Spleen (tissue), 7 donors: ENCODE measurements at regions not wholly inside any gene's neighbourhood (a gene's known extent, or its start where the extent isn't known, plus 50 kb on each side); places are given as distances from the start of the nearest gene placed in this dataset.

Experiments used
- POLR2A ChIP-seq, 3 donors: fragments of 450-650 bp; IDR thresholded peaks; one replicate each; pipeline ENCODE4 v1.5.1; 2017; ENCODE audit warnings: antibody characterized with exemption in 3 of 3, mild to moderate bottlenecking in 1 of 3
- POLR2AphosphoS5 ChIP-seq, 3 donors: sonication (generic); formaldehyde crosslinking; IDR thresholded peaks; one replicate each; pipeline ENCODE4 v1.5.1; 2017; ENCODE audit warnings: antibody characterized with exemption in 3 of 3
- TF ChIP-seq, protein P1 (sequence below), 11 experiments: fragments of 200-600 bp in 7 of 11; fragments of 450-650 bp in 4 of 11; sonication (generic) in 4 of 11; IDR thresholded peaks in 8 of 11; conservative IDR thresholded peaks in 3 of 11; 1 replicate in 7 of 11; 2 replicates in 4 of 11; pipeline versions ENCODE4 v1.4.0 to v1.8.0; 2016 to 2021; ENCODE audit warnings: antibody characterized with exemption in 11 of 11, inconsistent platforms in 4 of 11, mild to moderate bottlenecking in 1 of 11
- donor health status: DM: no; HTN: no; CAD: no; lungs with moderate emphysema.
- donor health status: DM: no; HTN: no; CAD: no.
- donor health status: DM: no; HTN: no; CAD: no.

DNA sequence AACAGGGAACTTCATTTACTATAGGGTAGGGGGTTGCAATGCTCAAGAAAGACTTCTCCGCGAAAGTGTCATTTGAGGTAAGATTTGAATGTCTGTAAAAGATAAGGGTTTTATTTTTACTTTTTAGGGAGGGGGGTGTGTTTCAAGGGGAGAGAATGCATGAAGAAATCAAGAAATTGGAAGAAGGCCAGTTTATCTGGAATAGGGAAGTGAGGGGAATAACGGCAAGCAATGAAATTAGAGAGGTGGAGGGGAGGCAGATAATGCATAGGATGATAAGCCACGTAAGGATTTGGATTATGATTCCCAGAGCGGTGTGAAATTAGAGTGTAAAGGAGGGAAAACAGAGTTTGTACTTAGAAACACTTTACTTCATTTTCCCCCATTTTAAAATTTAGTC is 63.0 kb upstream of the MB21D2 start:
- TF ChIP-seq POLR2A (IDR thresholded peaks at IDR 0.05) (no peak), POLR2AphosphoS5 (IDR thresholded peaks at IDR 0.05) (no peak)
- TF ChIP-seq, protein P1, sequence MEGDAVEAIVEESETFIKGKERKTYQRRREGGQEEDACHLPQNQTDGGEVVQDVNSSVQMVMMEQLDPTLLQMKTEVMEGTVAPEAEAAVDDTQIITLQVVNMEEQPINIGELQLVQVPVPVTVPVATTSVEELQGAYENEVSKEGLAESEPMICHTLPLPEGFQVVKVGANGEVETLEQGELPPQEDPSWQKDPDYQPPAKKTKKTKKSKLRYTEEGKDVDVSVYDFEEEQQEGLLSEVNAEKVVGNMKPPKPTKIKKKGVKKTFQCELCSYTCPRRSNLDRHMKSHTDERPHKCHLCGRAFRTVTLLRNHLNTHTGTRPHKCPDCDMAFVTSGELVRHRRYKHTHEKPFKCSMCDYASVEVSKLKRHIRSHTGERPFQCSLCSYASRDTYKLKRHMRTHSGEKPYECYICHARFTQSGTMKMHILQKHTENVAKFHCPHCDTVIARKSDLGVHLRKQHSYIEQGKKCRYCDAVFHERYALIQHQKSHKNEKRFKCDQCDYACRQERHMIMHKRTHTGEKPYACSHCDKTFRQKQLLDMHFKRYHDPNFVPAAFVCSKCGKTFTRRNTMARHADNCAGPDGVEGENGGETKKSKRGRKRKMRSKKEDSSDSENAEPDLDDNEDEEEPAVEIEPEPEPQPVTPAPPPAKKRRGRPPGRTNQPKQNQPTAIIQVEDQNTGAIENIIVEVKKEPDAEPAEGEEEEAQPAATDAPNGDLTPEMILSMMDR (IDR thresholded peaks at IDR 0.05 in 8 of 11, conservative IDR thresholded peaks at IDR 0.05 in 3 of 11), result no peak
